Activated naive CD8-positive, alpha-beta T cell treated with anti-CD3 and anti-CD28 coated beads for 36 hours (primary cell): ENCODE measurements at regions not wholly inside any gene's neighbourhood (a gene's known extent, or its start where the extent isn't known, plus 50 kb on each side); places are given as distances from the start of the nearest gene placed in this dataset.

Source experiments
- DNase-seq: peaks from one replicate; pipeline ENCODE4 v3.0.0; 2021
- H3K27ac Mint-ChIP-seq: one replicate; pipeline ENCODE4 v1.8.0; 2022; ENCODE audit warnings: mild to moderate bottlenecking, moderate library complexity, mixed read lengths
- H3K27me3 Mint-ChIP-seq: one replicate; pipeline ENCODE4 v1.8.0; 2022; ENCODE audit warnings: mild to moderate bottlenecking, mixed read lengths
- H3K36me3 Mint-ChIP-seq: one replicate; pipeline ENCODE4 v1.8.0; 2021; ENCODE audit warnings: mild to moderate bottlenecking, mixed read lengths
- H3K4me1 Mint-ChIP-seq: one replicate; pipeline ENCODE4 v1.8.0; 2021; ENCODE audit warnings: mixed read lengths
- H3K4me3 Mint-ChIP-seq: one replicate; pipeline ENCODE4 v1.8.0; 2022; ENCODE audit warnings: mild to moderate bottlenecking, moderate library complexity, mixed read lengths
- H3K9me3 Mint-ChIP-seq: one replicate; pipeline ENCODE4 v1.8.0; 2022; ENCODE audit warnings: mixed read lengths

DNA sequence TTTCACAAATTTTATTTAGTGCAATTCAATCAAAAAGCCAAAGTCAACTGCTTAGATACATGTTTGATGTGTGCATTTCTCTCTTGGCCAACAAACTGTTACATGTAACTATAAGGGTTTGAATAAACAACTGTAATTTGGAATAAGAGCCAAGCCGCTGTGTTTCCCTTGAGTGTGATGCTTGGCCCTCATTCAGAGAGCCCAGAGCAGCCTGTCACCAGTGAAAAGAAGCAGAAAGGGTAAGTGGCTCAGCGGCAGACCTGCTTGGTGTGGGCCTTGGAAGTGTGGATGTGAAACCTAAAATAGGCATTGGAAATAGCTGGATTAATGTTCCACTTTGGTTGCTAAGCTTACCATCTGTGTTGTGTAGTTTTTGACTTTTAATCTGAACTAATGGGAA lies 924.6 kb downstream of the OLFM4 start:
- Mint-ChIP-seq H3K27me3 (no peaks in the 10 kb centered on the region), H3K9me3 (peaks cover 3% of the 10 kb centered on the region), H3K4me3 (no peak overlapping the region), H3K27ac (no peak overlapping the region), H3K36me3 (no peaks in the 10 kb centered on the region), H3K4me1 (no peaks in the 10 kb centered on the region)
- DNase-seq: no peak
